SK-N-MC (cell line): ENCODE measurements at regions not wholly inside any gene's neighbourhood (a gene's known extent, or its start where the extent isn't known, plus 50 kb on each side); places are given as distances from the start of the nearest gene placed in this dataset.

Experiments
- DNase-seq: peaks from one replicate; pipeline ENCODE4 v3.0.0-alpha.2; 2011; ENCODE audit warnings: low read depth, low spot score
- H3K27ac ChIP-seq: fragments of 200-600 bp; sonication (generic); 2 replicates; pipeline ENCODE4 v1.5.1; 2016; ENCODE audit warnings: mixed run types
- H3K36me3 ChIP-seq: fragments of 200-600 bp; sonication (generic); 2 replicates; pipeline ENCODE4 v1.6.1; 2017; ENCODE audit warnings: antibody characterized with exemption, low read length, mixed read lengths; ENCODE audit not compliant: insufficient read depth
- H3K4me3 ChIP-seq: fragments of 200-600 bp; sonication (generic); 2 replicates; pipeline ENCODE4 v1.5.1; 2016
- H3K9ac ChIP-seq: fragments of 200-600 bp; sonication (generic); 2 replicates; pipeline ENCODE4 v1.8.0; 2017; ENCODE audit warnings: mixed run types, mixed read lengths; ENCODE audit not compliant: insufficient read length
- H3K9me3 ChIP-seq: fragments of 200-600 bp; sonication (generic); 2 replicates; pipeline ENCODE4 v1.6.1; 2017; ENCODE audit warnings: low read depth, mild to moderate bottlenecking, antibody characterized with exemption, low read length, moderate library complexity, mixed read lengths
- EZH2 ChIP-seq: fragments of 200-600 bp; sonication (generic); IDR thresholded peaks from one replicate; pipeline ENCODE4 v1.6.1; 2017; ENCODE audit warnings: antibody characterized with exemption
- FOXP2 ChIP-seq: optimal IDR thresholded peaks from 2 replicates; pipeline ENCODE3; 2011; ENCODE audit warnings: mild to moderate bottlenecking, moderate library complexity; ENCODE audit not compliant: insufficient read depth; ENCODE audit errors: extremely low read length, control extremely low read depth
- POLR2AphosphoS5 ChIP-seq: IDR thresholded peaks from 2 replicates; pipeline ENCODE4 v1.6.1; 2012; ENCODE audit warnings: mild to moderate bottlenecking, low read depth, low read length, borderline replicate concordance

GRCh38 chr5:3741374-3741770 lies 145.7 kb downstream of the IRX1 start:
- H3K9ac ChIP-seq = no peak overlapping the region
- no peaks in the 10 kb centered on the region for H3K9me3 ChIP-seq
- no peak overlapping the region for H3K27ac ChIP-seq
- no peak for TF ChIP-seq EZH2
- TF ChIP-seq POLR2AphosphoS5 = no peak
- no peak for DNase-seq
- no peak overlapping the region for H3K4me3 ChIP-seq
- no peaks in the 10 kb centered on the region for H3K36me3 ChIP-seq

DNA sequence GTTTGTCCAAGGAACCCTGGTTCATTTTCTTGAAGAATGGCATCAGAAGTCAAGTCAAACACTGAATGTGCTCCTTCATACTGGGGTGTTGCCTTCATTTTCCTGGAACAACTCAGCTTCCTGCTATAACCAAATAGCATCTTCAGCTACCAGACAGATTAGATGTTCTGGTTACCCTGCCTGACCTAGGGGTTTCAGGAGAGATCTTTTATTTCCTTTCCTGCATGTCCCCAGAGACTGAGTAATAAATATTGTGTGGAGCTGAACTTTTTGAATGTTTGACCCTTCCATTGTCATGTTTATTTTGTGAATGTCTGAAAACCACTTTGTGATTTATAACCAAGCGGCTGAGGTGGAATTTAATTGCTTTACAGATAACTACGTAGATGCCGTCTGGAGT lies 147.1 kb downstream of the IRX1 start:
- TF ChIP-seq EZH2 (no peak), POLR2AphosphoS5 (no peak), FOXP2 (no peak)
- DNase-seq = no peak
- no peaks in the 10 kb centered on the region for H3K36me3 ChIP-seq
- no peak overlapping the region for H3K4me3 ChIP-seq
- H3K27ac ChIP-seq = no peak overlapping the region
- no peak overlapping the region for H3K9ac ChIP-seq
- no peaks in the 10 kb centered on the region for H3K9me3 ChIP-seq

GRCh38 chr5:3751846-3752245 lies 156.2 kb downstream of the IRX1 start:
- Histone ChIP-seq H3K9me3 (no peaks in the 10 kb centered on the region), H3K4me3 (no peak overlapping the region), H3K36me3 (no peaks in the 10 kb centered on the region), H3K9ac (no peak overlapping the region), H3K27ac (no peak overlapping the region)
- TF ChIP-seq FOXP2 = no peak
- TF ChIP-seq POLR2AphosphoS5 = no peak
- no peak for TF ChIP-seq EZH2
- no peak for DNase-seq

- no peak overlapping the region for H3K4me3 ChIP-seq
- no peaks in the 10 kb centered on the region for H3K36me3 ChIP-seq
- H3K9me3 ChIP-seq = no peaks in the 10 kb centered on the region
- DNase-seq = no peak
- TF ChIP-seq FOXP2 (no peak), EZH2 (peak; percentile 86), POLR2AphosphoS5 (no peak)
- H3K9ac ChIP-seq = no peak overlapping the region
- no peak overlapping the region for H3K27ac ChIP-seq
Observed at GRCh38 chr5:3778000-3778550, 182.4 kb downstream of the IRX1 start.

GRCh38 chr5:3778945-3779344 lies 183.3 kb downstream of the IRX1 start:
- Histone ChIP-seq H3K9me3 (no peaks in the 10 kb centered on the region), H3K9ac (no peak overlapping the region), H3K36me3 (no peaks in the 10 kb centered on the region), H3K27ac (no peak overlapping the region), H3K4me3 (no peak overlapping the region)
- TF ChIP-seq EZH2 (no peak), POLR2AphosphoS5 (no peak)
- DNase-seq = no peak

DNA sequence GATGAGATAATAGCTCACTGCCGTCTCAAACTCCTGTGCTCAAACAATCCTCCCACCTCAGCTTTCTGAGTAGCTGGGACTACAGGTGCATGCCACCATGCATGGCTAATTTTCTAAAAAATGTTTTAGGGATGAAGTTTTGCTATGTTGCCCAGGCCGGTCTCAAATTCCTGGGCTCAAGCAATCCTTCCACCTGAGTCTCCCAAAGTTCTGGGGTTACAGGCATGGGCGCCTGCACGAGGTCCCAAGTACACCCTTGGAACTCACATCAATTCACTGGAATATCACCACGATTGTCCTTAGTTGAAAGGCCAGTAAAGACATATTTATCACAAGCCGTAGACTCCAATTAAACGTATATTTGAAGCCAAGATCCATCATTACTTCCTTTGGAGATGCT lies 184.6 kb downstream of the IRX1 start:
- no peak overlapping the region for H3K4me3 ChIP-seq
- DNase-seq = no peak
- no peak overlapping the region for H3K27ac ChIP-seq
- H3K9ac ChIP-seq = no peak overlapping the region
- TF ChIP-seq FOXP2 (no peak), POLR2AphosphoS5 (no peak), EZH2 (no peak)
- no peaks in the 10 kb centered on the region for H3K36me3 ChIP-seq
- no peaks in the 10 kb centered on the region for H3K9me3 ChIP-seq

DNA sequence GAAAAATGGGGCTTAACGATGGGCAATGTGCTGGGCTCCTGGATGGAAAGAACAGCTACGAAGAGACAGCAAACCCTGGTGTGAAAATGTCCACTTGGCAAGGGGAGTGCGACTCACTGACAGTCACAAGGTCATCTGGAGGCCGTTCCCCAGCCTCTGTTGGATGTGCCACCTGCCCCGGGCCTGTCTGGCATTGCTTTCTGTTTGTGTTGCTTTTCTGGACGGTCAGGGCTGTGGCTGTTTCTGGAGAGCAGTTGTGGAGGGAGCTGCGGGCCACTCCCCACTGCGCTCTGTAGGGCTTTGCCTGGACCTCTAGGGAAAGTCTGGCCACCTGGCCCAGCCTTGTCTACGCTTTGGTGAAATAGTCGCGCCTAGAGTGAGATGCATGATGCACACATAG lies 185.3 kb downstream of the IRX1 start:
- H3K4me3 ChIP-seq = no peak overlapping the region
- H3K9ac ChIP-seq = no peak overlapping the region
- no peaks in the 10 kb centered on the region for H3K36me3 ChIP-seq
- H3K9me3 ChIP-seq = no peaks in the 10 kb centered on the region
- TF ChIP-seq FOXP2 (no peak), EZH2 (no peak), POLR2AphosphoS5 (no peak)
- no peak overlapping the region for H3K27ac ChIP-seq
- no peak for DNase-seq

DNA sequence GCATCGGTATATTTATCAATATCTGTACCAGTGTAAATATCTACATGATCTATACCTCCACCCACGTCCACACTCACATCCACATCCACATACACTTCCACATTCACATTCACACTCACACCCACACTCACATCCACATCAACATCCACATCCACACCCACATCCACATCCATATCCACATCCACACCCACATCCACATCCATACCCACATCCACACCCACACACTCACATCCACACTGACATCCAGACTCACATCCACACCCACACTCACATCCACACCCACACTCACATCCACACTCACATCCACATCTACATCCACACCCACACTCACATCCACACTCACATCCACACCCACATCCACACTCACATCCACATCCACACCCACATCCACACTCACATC lies 189.2 kb downstream of the IRX1 start:
- no peak for DNase-seq
- Histone ChIP-seq H3K36me3 (no peaks in the 10 kb centered on the region), H3K4me3 (no peak overlapping the region), H3K9me3 (no peaks in the 10 kb centered on the region), H3K27ac (no peak overlapping the region), H3K9ac (no peak overlapping the region)
- TF ChIP-seq FOXP2 (no peak), POLR2AphosphoS5 (no peak), EZH2 (no peak)

DNA sequence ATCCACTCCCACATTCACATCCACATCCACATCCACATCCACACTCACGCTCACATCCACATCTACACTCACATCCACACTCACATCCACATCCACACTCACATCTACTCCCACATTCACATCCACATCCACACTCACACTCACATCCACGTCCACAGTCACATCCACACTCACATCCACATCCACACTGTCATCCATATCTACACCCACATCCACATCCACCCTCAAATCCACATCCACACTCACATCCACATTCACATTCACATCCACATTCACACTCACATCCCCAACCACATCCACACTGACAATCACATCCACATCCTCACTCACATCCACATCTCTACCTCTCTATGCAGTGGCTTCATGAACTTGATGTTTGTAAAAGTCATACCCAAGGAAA lies 190.5 kb downstream of the IRX1 start:
- Histone ChIP-seq H3K4me3 (no peak overlapping the region), H3K9ac (no peak overlapping the region), H3K9me3 (no peaks in the 10 kb centered on the region), H3K36me3 (no peaks in the 10 kb centered on the region), H3K27ac (no peak overlapping the region)
- TF ChIP-seq EZH2 = no peak
- DNase-seq = no peak
